ENCODE measurements at regions not wholly inside any gene's neighbourhood (a gene's known extent, or its start where the extent isn't known, plus 50 kb on each side); places are given as distances from the start of the nearest gene placed in this dataset.

DNA sequence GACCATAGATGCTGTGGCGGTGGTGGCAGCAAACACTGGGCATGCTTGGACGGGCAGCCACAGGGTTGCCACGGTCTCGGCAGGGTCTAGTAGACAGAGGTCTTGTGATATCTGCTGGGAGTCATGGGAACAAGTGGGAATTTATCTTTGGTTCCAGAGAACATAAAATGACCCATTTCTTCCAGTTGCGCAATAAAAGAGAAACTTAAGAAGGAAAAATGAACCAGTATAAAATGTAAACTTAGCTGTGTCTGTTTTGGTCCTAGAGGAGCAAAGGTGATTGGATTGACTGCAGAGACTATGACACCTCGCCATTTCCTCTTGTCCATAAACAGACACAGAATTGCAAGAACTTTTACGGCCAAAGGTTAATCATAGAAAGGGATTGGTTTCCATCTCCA lies 132.6 kb upstream of the RBBP8 start:
- ATAC-seq (ENCODE audit: insufficient read depth, low read depth) (no peak), DNase-seq (no peak)
- Histone ChIP-seq H3K27ac (ENCODE audit: low read length) (no peak overlapping the region), H3K4me3 (ENCODE audit: low read depth in 1 of 2, low read length in 2 of 2) (no peak overlapping the region), H3K79me2 (ENCODE audit: insufficient read depth, low read length) (no peaks in the 10 kb centered on the region), H3K4me1 (ENCODE audit: insufficient read depth, low read length) (no peaks in the 10 kb centered on the region), H2AFZ (ENCODE audit: low read depth, low read length) (no peak overlapping the region), H3K36me3 (ENCODE audit: insufficient read depth, low read length) (no peaks in the 10 kb centered on the region), H3K9ac (ENCODE audit: low read depth, low read length) (no peak overlapping the region), H3K4me2 (ENCODE audit: insufficient read depth, low read length) (no peak overlapping the region), H4K20me1 (ENCODE audit: insufficient read depth, low read length) (no peaks in the 10 kb centered on the region), H3K9me3 (ENCODE audit: insufficient read depth, low read length, severe bottlenecking) (no peaks in the 10 kb centered on the region), H3K27me3 (ENCODE audit: insufficient read depth, low read length, poor library complexity) (no peaks in the 10 kb centered on the region)
- no peak for TF ChIP-seq EZH2 (IDR thresholded peaks at IDR 0.05; ENCODE audit: borderline replicate concordance, low read depth, low read length, severe bottlenecking)
- TF ChIP-seq, protein P1, sequence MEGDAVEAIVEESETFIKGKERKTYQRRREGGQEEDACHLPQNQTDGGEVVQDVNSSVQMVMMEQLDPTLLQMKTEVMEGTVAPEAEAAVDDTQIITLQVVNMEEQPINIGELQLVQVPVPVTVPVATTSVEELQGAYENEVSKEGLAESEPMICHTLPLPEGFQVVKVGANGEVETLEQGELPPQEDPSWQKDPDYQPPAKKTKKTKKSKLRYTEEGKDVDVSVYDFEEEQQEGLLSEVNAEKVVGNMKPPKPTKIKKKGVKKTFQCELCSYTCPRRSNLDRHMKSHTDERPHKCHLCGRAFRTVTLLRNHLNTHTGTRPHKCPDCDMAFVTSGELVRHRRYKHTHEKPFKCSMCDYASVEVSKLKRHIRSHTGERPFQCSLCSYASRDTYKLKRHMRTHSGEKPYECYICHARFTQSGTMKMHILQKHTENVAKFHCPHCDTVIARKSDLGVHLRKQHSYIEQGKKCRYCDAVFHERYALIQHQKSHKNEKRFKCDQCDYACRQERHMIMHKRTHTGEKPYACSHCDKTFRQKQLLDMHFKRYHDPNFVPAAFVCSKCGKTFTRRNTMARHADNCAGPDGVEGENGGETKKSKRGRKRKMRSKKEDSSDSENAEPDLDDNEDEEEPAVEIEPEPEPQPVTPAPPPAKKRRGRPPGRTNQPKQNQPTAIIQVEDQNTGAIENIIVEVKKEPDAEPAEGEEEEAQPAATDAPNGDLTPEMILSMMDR (IDR thresholded peaks at IDR 0.05; ENCODE audit: borderline replicate concordance, extremely low read depth, low read length, poor library complexity, severe bottlenecking) = no peak

DNA sequence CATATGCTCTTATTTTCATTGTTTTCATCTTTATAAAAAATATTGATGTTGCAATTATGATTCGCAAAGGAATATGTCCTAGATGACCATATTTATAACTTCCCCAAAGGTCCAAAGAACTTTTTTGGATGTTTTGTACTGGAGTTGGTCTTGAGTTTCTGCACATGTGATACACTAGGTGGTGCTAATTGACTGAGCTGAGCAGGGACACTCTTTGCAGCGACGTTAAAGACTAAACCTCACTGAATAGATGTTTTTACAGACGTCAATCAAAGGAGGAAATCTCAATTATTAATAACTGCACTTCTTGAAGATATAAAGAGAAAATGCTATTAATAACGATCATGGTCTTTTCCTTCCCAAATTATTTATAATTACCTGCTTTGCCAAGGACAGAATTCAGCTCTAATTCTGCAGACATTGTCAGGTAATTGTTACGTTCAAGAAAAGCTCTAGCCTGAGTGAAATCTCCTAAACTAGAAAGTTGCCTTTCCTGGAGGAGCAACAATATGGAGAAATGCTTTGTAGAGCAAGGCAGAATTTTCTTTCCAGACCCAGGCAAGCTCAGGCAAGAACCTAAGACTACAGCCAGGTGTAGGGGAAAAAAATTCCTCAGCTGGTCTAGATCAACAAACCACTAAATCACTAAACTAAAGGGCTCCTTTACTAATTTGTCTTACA lies 119.3 kb upstream of the RBBP8 start:
- Histone ChIP-seq H3K4me3 (ENCODE audit: low read depth in 1 of 2, low read length in 2 of 2) (no peak overlapping the region), H3K79me2 (ENCODE audit: insufficient read depth, low read length) (no peaks in the 10 kb centered on the region), H4K20me1 (ENCODE audit: insufficient read depth, low read length) (no peaks in the 10 kb centered on the region), H3K36me3 (ENCODE audit: insufficient read depth, low read length) (no peaks in the 10 kb centered on the region), H3K27me3 (ENCODE audit: insufficient read depth, low read length, poor library complexity) (peaks cover 2% of the 10 kb centered on the region), H3K4me1 (ENCODE audit: insufficient read depth, low read length) (no peaks in the 10 kb centered on the region), H3K27ac (ENCODE audit: low read length) (no peak overlapping the region), H2AFZ (ENCODE audit: low read depth, low read length) (no peak overlapping the region), H3K4me2 (ENCODE audit: insufficient read depth, low read length) (no peak overlapping the region), H3K9ac (ENCODE audit: low read depth, low read length) (no peak overlapping the region), H3K9me3 (ENCODE audit: insufficient read depth, low read length, severe bottlenecking) (no peaks in the 10 kb centered on the region)
- DNase-seq (no peak), ATAC-seq (ENCODE audit: insufficient read depth, low read depth) (peak; percentile 60; the same call in 2 of the 3 replicates)
- TF ChIP-seq, protein P1 (IDR thresholded peaks at IDR 0.05; ENCODE audit: borderline replicate concordance, extremely low read depth, low read length, poor library complexity, severe bottlenecking) = peak; percentile 59
- TF ChIP-seq EZH2 (IDR thresholded peaks at IDR 0.05; ENCODE audit: borderline replicate concordance, low read depth, low read length, severe bottlenecking) = no peak

DNA sequence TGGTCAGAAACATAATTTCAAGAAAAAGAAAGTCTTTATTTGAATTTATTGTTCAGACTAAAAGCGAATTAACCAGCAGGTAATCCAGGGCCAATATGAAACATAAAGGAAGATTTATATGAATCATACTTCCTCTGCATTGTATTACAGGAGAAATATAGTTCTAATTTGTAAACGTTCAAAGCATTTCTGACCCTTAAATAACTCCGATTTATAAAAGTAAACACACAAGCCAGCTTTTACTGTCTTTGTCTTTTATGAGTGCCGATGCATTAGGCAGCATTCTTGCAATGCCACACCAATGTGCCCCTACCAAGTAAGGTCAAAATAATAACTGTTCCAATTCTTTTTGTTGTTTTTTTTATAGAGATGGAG lies 118.8 kb upstream of the RBBP8 start:
- Histone ChIP-seq H3K27ac (ENCODE audit: low read length) (no peak overlapping the region), H3K4me3 (ENCODE audit: low read depth in 1 of 2, low read length in 2 of 2) (no peak overlapping the region), H4K20me1 (ENCODE audit: insufficient read depth, low read length) (no peaks in the 10 kb centered on the region), H3K4me2 (ENCODE audit: insufficient read depth, low read length) (no peak overlapping the region), H3K36me3 (ENCODE audit: insufficient read depth, low read length) (no peaks in the 10 kb centered on the region), H3K9ac (ENCODE audit: low read depth, low read length) (no peak overlapping the region), H3K79me2 (ENCODE audit: insufficient read depth, low read length) (no peaks in the 10 kb centered on the region), H3K4me1 (ENCODE audit: insufficient read depth, low read length) (no peaks in the 10 kb centered on the region), H2AFZ (ENCODE audit: low read depth, low read length) (no peak overlapping the region), H3K27me3 (ENCODE audit: insufficient read depth, low read length, poor library complexity) (peaks cover 2% of the 10 kb centered on the region), H3K9me3 (ENCODE audit: insufficient read depth, low read length, severe bottlenecking) (no peaks in the 10 kb centered on the region)
- no peak for DNase-seq
- TF ChIP-seq EZH2 (IDR thresholded peaks at IDR 0.05; ENCODE audit: borderline replicate concordance, low read depth, low read length, severe bottlenecking) = no peak
- TF ChIP-seq, protein P1 (IDR thresholded peaks at IDR 0.05; ENCODE audit: borderline replicate concordance, extremely low read depth, low read length, poor library complexity, severe bottlenecking) = no peak
- ATAC-seq (ENCODE audit: insufficient read depth, low read depth) = no peak

Measured in DND-41 (cell line).